OCI-LY1 (cell line): ENCODE measurements at regions not wholly inside any gene's neighbourhood (a gene's known extent, or its start where the extent isn't known, plus 50 kb on each side); places are given as distances from the start of the nearest gene placed in this dataset.

ENCODE experiments used
- CTCF ChIP-seq: fragments of 200-600 bp; sonication (generic), shearing (Covaris generic); IDR thresholded peaks from 2 replicates; pipeline ENCODE4 v1.5.1; 2017; ENCODE audit warnings: mild to moderate bottlenecking, antibody characterized with exemption, low read length, moderate library complexity, mixed read lengths
- EZH2 ChIP-seq: fragments of 200-600 bp; sonication (generic), shearing (Covaris generic); IDR thresholded peaks from 2 replicates; pipeline ENCODE4 v1.8.0; 2017; ENCODE audit warnings: borderline replicate concordance, mixed run types, mild to moderate bottlenecking, antibody characterized with exemption, low read length, moderate library complexity, mixed read lengths

GRCh38 chr2:194020155-194020554 lies 1636.9 kb upstream of the SLC39A10 start:
- TF ChIP-seq CTCF (no peak), EZH2 (no peak)
